ENCODE measurements at regions not wholly inside any gene's neighbourhood (a gene's known extent, or its start where the extent isn't known, plus 50 kb on each side); places are given as distances from the start of the nearest gene placed in this dataset.
"Not testable (repeated sequence)": the region's sequence is repeated elsewhere in the genome, so short reads cannot be mapped to it uniquely, and the experiment has no call there.

- H3K27me3 ChIP-seq (ENCODE audit: insufficient read depth, poor library complexity, severe bottlenecking), result no peaks in the 10 kb centered on the region
- DNase-seq (ENCODE audit: low read depth in 1 of 2, low spot score in 1 of 2), result no peak
- no peak overlapping the region for H3K27ac ChIP-seq (replicated peaks)
- H3K4me3 ChIP-seq (replicated peaks; ENCODE audit: insufficient read depth, low read length), result no peak overlapping the region
- no peak for TF ChIP-seq CTCF (IDR thresholded peaks at IDR 0.05; ENCODE audit: insufficient read depth, low read length)
- TF ChIP-seq POLR2AphosphoS5 (IDR thresholded peaks at IDR 0.05; ENCODE audit: low read depth), result no peak
- no peak for TF ChIP-seq GABPA (IDR thresholded peaks at IDR 0.05; ENCODE audit: low read depth)
- TF ChIP-seq SPI1 (IDR thresholded peaks at IDR 0.05; ENCODE audit: borderline replicate concordance, low read depth), result no peak
- no peak for TF ChIP-seq REST (IDR thresholded peaks at IDR 0.05; ENCODE audit: insufficient replicate concordance, low read depth)
Observed at GRCh38 chr6:130724089-130724488, 103.1 kb upstream of the SMLR1 start.

GRCh38 chr6:130725551-130725950, 101.7 kb upstream of the SMLR1 start:
- Histone ChIP-seq H3K27ac (replicated peaks) (no peak overlapping the region), H3K4me3 (replicated peaks; ENCODE audit: insufficient read depth, low read length) (no peak overlapping the region), H3K27me3 (ENCODE audit: insufficient read depth, poor library complexity, severe bottlenecking) (no peaks in the 10 kb centered on the region)
- no peak for DNase-seq (ENCODE audit: low read depth in 1 of 2, low spot score in 1 of 2)
- no peak for TF ChIP-seq GABPA (IDR thresholded peaks at IDR 0.05; ENCODE audit: low read depth)

- H3K27ac ChIP-seq (replicated peaks); H3K4me3 ChIP-seq (replicated peaks; ENCODE audit: insufficient read depth, low read length); DNase-seq (ENCODE audit: low read depth in 1 of 2, low spot score in 1 of 2); H3K27me3 ChIP-seq (ENCODE audit: insufficient read depth, poor library complexity, severe bottlenecking): not testable (repeated sequence)
Observed at GRCh38 chr6:130728064-130728463, 99.1 kb upstream of the SMLR1 start.

- Histone ChIP-seq H3K27ac (replicated peaks) (no peak overlapping the region), H3K27me3 (ENCODE audit: insufficient read depth, poor library complexity, severe bottlenecking) (no peaks in the 10 kb centered on the region), H3K4me3 (replicated peaks; ENCODE audit: insufficient read depth, low read length) (no peak overlapping the region)
- TF ChIP-seq REST (IDR thresholded peaks at IDR 0.05; ENCODE audit: insufficient replicate concordance, low read depth), result no peak
- TF ChIP-seq POLR2AphosphoS5 (IDR thresholded peaks at IDR 0.05; ENCODE audit: low read depth), result no peak
- TF ChIP-seq CTCF (IDR thresholded peaks at IDR 0.05; ENCODE audit: insufficient read depth, low read length), result no peak
- no peak for TF ChIP-seq GABPA (IDR thresholded peaks at IDR 0.05; ENCODE audit: low read depth)
- no peak for TF ChIP-seq SPI1 (IDR thresholded peaks at IDR 0.05; ENCODE audit: borderline replicate concordance, low read depth)
- no peak for DNase-seq (ENCODE audit: low read depth in 1 of 2, low spot score in 1 of 2)
Observed at GRCh38 chr6:130730600-130730999, 96.6 kb upstream of the SMLR1 start.

- DNase-seq (ENCODE audit: low read depth in 1 of 2, low spot score in 1 of 2), result no peak
- TF ChIP-seq CTCF (IDR thresholded peaks at IDR 0.05; ENCODE audit: insufficient read depth, low read length) (no peak), SPI1 (IDR thresholded peaks at IDR 0.05; ENCODE audit: borderline replicate concordance, low read depth) (no peak), POLR2AphosphoS5 (IDR thresholded peaks at IDR 0.05; ENCODE audit: low read depth) (no peak), REST (IDR thresholded peaks at IDR 0.05; ENCODE audit: insufficient replicate concordance, low read depth) (no peak), GABPA (IDR thresholded peaks at IDR 0.05; ENCODE audit: low read depth) (no peak)
- H3K4me3 ChIP-seq (replicated peaks; ENCODE audit: insufficient read depth, low read length), result no peak overlapping the region
- H3K27me3 ChIP-seq (ENCODE audit: insufficient read depth, poor library complexity, severe bottlenecking), result no peaks in the 10 kb centered on the region
- H3K27ac ChIP-seq (replicated peaks), result no peak overlapping the region
Observed at GRCh38 chr6:130734161-130734560, 93.0 kb upstream of the SMLR1 start.
